Fibroblast of the aortic adventitia (primary cell): ENCODE measurements at regions not wholly inside any gene's neighbourhood (a gene's known extent, or its start where the extent isn't known, plus 50 kb on each side); places are given as distances from the start of the nearest gene placed in this dataset.
A peak's percentile ranks its signal among the peaks of the same experiment; 100 is the strongest.

Source experiments
- DNase-seq: peaks from one replicate; pipeline ENCODE4 v3.0.0-alpha.2; 2010; ENCODE audit warnings: low read depth
- H3K4me3 ChIP-seq: 2 replicates; pipeline ENCODE4 v1.5.1; 2011; ENCODE audit warnings: low read depth, mild to moderate bottlenecking, control low read depth, low read length, moderate library complexity
- TF ChIP-seq, protein P1 (sequence below): IDR thresholded peaks from 2 replicates; pipeline ENCODE4 v1.5.1; 2011; ENCODE audit warnings: mild to moderate bottlenecking, low read length, control low read depth, inconsistent platforms; ENCODE audit not compliant: insufficient read depth

DNA sequence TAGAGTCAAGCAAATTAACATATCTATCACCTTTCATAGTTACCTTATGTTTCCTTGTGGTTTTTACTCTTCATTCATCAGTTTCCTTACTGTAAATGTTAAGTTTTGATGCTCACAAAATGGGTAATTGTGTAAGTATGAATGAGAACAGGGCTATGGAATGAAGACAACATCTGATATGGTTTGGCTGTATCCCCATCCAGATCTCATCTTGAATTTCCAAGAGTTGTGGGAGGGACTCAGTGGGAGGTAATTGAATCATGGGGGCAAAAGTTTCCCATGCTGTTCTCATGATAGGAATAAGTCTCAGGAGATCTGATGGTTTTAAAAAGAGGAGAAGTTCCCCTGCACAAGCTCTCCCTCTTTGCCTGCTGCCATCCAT lies 107.6 kb downstream of the CCDC34 start:
- TF ChIP-seq, protein P1, sequence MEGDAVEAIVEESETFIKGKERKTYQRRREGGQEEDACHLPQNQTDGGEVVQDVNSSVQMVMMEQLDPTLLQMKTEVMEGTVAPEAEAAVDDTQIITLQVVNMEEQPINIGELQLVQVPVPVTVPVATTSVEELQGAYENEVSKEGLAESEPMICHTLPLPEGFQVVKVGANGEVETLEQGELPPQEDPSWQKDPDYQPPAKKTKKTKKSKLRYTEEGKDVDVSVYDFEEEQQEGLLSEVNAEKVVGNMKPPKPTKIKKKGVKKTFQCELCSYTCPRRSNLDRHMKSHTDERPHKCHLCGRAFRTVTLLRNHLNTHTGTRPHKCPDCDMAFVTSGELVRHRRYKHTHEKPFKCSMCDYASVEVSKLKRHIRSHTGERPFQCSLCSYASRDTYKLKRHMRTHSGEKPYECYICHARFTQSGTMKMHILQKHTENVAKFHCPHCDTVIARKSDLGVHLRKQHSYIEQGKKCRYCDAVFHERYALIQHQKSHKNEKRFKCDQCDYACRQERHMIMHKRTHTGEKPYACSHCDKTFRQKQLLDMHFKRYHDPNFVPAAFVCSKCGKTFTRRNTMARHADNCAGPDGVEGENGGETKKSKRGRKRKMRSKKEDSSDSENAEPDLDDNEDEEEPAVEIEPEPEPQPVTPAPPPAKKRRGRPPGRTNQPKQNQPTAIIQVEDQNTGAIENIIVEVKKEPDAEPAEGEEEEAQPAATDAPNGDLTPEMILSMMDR, result no peak
- H3K4me3 ChIP-seq, result no peak overlapping the region
- peak; percentile 83 for DNase-seq

DNA sequence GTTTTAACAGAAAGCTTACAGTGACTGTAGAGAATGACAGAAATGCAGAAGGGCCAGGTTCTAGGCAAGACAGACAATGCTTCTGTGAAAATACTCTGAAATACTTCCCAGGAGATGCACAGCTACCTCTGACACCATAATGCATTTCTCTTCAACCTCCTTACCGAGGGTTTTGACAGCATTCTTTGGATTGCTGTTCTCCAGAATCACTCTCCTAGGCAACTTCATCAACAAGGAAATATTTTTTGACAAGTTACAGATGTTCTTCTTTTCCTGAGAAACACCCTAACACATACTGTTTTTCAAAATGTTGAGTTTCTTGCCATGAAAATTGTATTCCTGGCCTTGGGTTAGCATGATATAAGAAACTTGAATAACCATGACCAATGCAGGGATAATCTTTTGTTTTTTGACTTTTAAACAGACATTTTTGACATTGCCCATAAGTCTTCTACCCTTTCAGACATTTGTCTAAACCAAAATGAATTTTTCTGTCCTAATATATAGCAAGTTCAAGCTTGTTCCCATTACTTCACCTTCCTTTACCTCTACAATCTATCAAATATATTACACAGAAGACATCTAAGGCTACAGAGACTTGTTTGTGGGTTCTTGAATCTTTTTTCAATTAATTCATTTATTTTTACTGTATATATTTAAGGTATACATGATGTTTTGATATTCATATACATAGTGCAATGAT lies 108.1 kb downstream of the CCDC34 start:
- TF ChIP-seq, protein P1, result no peak
- H3K4me3 ChIP-seq, result no peak overlapping the region
- peak; percentile 80 for DNase-seq

DNA sequence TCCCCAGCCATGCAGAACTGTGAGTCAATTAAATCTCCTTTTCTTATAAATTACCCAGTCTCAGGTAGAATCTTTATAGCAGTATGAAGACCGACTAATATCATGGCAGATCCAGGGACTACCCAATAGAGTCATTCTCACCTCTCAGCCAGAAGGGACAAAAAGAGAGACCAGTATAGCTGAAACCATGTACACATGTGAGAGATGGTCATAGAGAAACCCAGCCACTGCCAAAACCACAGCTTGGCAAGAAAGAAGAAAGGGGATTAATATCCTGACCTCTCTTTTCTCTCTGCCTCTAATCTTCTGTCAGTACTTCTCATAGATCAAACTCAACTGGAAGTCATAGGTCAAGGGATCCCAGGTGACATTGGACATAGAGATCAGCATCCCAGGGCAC lies 109.8 kb downstream of the CCDC34 start:
- no peak for DNase-seq
- TF ChIP-seq, protein P1, result no peak
- no peak overlapping the region for H3K4me3 ChIP-seq

DNA sequence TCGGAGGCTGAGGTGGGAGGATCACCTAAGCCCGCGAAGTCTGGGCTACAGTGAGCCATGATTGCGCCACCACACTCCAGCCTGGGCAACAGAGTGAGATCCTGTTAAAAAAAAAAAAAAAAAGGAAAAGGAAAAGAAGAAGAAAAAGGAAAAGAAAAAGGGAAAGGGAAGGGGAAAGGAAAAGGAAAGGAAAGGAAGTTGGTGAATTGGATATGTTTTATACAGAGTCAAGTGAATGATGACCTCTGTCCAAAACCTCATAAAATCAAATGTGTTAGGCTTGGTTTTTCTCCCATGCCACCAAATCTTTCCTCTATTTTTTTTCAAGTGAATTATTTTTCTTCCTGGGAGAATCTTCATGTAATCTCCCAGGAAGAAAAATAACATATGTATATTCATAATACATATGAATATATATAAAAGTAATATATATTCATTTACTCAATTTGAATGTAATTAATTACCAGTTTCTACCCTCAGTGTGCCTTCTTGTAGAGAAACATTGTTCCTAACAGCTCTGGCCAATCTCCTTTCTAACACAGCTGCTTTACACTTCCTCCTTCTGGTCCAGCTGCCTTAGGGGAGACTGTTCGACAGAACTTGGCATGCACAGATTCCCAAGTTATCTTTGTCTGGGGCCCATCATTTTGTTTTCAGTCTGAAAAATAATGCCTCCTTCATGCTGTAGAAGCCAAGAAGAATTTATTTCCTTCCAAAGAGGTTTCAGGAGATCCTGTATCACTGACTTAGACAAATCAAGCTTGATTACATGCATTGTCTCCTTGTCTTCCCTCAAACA lies 111.9 kb downstream of the CCDC34 start:
- H3K4me3 ChIP-seq, result no peak overlapping the region
- TF ChIP-seq, protein P1, result no peak
- no peak for DNase-seq

DNA sequence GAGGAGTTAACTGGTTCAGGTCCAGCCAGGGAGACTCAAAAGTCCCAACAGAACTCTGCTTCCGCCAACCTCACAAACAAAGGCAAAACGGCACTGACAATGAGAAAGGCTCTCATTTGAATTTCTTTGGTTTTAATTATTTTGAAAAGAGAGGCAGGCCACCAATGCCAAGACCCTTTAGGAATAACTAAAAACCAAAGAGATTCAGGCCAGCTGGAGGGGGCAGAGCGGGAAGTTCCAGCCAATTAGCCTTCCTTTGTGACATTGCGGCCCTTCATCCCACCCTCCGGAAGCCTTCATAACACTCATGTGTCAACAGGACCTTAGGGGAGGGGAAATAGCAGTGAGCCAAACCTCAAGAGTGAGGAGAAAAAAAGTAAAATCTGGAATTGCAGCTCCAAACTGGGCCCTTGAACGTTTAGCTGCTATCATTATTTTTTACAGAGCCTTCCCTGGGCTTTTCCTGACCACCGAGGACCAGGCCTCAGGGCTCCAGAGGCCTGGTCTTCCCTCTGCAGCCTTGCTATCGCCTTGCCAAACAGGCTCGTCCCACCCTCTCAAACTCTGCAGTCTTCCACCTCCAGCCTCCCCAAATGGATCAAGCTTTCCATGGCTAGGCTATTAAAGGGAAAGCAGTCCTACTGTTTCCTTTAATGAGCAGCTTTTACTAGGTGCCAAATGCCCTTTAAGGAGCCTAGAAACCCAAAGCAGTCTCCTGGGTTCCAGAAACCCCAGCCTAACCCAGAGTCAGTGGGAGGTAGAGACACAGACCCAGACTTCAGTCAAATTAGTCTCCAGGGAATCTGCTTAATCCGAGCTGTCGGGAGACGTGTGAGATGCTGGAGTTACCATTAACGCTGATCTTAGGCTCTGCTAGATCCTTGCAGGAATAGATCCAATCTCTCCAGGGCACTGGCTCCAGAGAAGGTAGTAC lies 114.2 kb downstream of the CCDC34 start:
- TF ChIP-seq, protein P1, result no peak
- no peak overlapping the region for H3K4me3 ChIP-seq
- DNase-seq, result no peak

DNA sequence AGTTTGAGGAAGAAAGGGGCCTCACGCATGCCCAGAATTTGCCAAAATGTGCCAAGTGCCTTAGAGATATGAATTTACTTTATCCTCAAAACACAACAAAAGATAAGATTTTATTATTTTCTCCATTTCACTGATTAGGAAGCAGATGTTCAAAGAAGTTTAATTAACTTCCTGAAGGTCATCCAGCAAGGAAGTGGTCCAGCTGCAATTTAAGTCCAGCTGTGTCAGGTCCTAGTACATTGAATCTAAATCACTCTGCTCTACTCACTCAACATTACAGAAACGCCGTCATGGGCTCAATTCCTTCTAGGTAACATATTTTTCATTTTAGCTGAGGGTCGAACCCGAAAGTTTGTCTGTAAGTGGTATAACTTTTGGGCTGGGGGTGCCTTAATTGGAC lies 115.4 kb downstream of the CCDC34 start:
- TF ChIP-seq, protein P1, result no peak

More for the DNA sequence above, 115.4 kb downstream of the CCDC34 start:
- no peak for DNase-seq
- no peak overlapping the region for H3K4me3 ChIP-seq
